ENCODE measurements at regions not wholly inside any gene's neighbourhood (a gene's known extent, or its start where the extent isn't known, plus 50 kb on each side); places are given as distances from the start of the nearest gene placed in this dataset.

DNA sequence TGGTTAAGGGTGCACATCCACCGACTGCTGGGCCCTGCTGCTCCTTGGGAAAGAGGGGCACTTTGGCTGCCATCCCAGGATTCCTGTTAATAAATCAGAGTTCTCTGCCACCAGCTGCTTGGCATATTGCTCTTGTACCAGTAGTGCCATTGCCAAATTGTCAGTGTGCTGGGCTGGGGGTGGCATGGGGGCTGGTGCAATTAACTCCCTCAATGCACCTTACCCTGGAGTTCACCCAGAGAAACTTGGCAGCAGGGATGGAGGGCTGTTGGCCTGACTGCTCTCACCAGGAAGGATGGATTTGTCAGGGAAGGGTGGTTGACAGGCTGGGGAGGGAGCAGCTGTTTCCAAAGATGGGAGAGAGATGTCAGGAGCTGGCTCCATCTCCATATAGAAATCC lies 94.6 kb upstream of the SKOR2 start:
- Histone ChIP-seq H3K36me3 (ENCODE audit: control insufficient read depth, insufficient read depth, low read length) (no peaks in the 10 kb centered on the region), H3K79me2 (ENCODE audit: control insufficient read depth, insufficient read depth, low read length) (no peaks in the 10 kb centered on the region), H3K27me3 (ENCODE audit: control insufficient read depth in 2 of 2, insufficient read depth in 2 of 2, low read length in 2 of 2) (no peaks in the 10 kb centered on the region), H3K4me3 (no peak overlapping the region), H3K4me1 (replicated peaks in 1 of 2; ENCODE audit: control insufficient read depth in 2 of 2, insufficient read depth in 2 of 2, low read length in 2 of 2) (no peaks in the 10 kb centered on the region), H3K9ac (ENCODE audit: insufficient read depth in 1 of 2, low read depth in 2 of 2, low read length in 2 of 2) (no peak overlapping the region), H4K20me1 (replicated peaks; ENCODE audit: control insufficient read depth, insufficient read depth, low read length) (no peaks in the 10 kb centered on the region), H2AFZ (ENCODE audit: low read depth, low read length) (no peak overlapping the region), H3K27ac (ENCODE audit: extremely low read depth, low read depth, low read length) (no peak overlapping the region), H3K9me1 (ENCODE audit: control insufficient read depth, insufficient read depth, low read length) (no peaks in the 10 kb centered on the region), H3K9me3 (replicated peaks; ENCODE audit: control insufficient read depth, insufficient read depth, low read depth, low read length) (no peaks in the 10 kb centered on the region), H3K4me2 (ENCODE audit: insufficient read depth, low read length) (no peak overlapping the region)
- no peak for FAIRE-seq
- WGBS (ENCODE audit: insufficient coverage, low coverage, missing lambda C conversion rate) = 0% methylated on average over 1 of the region's 1 CpG
- no peak for ATAC-seq
- BruUV-seq (replicated peaks) = no TSS peak
- DNase-seq (ENCODE audit: extremely low read depth in 1 of 4, low spot score in 3 of 4) = no peak
- intact Hi-C loops (cut with micrococcal nuclease) = no loop called here
- in situ Hi-C loops (cut with MboI) = no loop called here
- ChIA-PET CTCF (ENCODE audit: low intra/inter-chr PET ratio) (no interaction called here), POLR2A (no interaction called here)
- TF ChIP-seq PKNOX1 (IDR thresholded peaks at IDR 0.05) (no peak), EZH2 (IDR thresholded peaks at IDR 0.05; ENCODE audit: borderline replicate concordance, low read depth, low read length) (no peak), CCAR2 (IDR thresholded peaks at IDR 0.05; ENCODE audit: low read depth, low read length) (no peak), ZNF668 (CRISPR knock-in tag; IDR thresholded peaks at IDR 0.05) (no peak)
- TF ChIP-seq, protein P1, sequence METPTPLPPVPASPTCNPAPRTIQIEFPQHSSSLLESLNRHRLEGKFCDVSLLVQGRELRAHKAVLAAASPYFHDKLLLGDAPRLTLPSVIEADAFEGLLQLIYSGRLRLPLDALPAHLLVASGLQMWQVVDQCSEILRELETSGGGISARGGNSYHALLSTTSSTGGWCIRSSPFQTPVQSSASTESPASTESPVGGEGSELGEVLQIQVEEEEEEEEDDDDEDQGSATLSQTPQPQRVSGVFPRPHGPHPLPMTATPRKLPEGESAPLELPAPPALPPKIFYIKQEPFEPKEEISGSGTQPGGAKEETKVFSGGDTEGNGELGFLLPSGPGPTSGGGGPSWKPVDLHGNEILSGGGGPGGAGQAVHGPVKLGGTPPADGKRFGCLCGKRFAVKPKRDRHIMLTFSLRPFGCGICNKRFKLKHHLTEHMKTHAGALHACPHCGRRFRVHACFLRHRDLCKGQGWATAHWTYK (CRISPR knock-in tag; IDR thresholded peaks at IDR 0.05) = no peak

All from K562 (cell line).